ENCODE measurements at regions not wholly inside any gene's neighbourhood (a gene's known extent, or its start where the extent isn't known, plus 50 kb on each side); places are given as distances from the start of the nearest gene placed in this dataset.

- TF ChIP-seq, protein P1, sequence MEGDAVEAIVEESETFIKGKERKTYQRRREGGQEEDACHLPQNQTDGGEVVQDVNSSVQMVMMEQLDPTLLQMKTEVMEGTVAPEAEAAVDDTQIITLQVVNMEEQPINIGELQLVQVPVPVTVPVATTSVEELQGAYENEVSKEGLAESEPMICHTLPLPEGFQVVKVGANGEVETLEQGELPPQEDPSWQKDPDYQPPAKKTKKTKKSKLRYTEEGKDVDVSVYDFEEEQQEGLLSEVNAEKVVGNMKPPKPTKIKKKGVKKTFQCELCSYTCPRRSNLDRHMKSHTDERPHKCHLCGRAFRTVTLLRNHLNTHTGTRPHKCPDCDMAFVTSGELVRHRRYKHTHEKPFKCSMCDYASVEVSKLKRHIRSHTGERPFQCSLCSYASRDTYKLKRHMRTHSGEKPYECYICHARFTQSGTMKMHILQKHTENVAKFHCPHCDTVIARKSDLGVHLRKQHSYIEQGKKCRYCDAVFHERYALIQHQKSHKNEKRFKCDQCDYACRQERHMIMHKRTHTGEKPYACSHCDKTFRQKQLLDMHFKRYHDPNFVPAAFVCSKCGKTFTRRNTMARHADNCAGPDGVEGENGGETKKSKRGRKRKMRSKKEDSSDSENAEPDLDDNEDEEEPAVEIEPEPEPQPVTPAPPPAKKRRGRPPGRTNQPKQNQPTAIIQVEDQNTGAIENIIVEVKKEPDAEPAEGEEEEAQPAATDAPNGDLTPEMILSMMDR (IDR thresholded peaks at IDR 0.05): no peak
- TF ChIP-seq POLR2A (IDR thresholded peaks at IDR 0.05): no peak
- no peak for TF ChIP-seq EP300 (IDR thresholded peaks at IDR 0.05)
Observed at GRCh38 chr4:137993232-137993631, 248.9 kb downstream of the SLC7A11 start.

Measured in upper lobe of left lung (tissue), 4 donors.